Small intestine (tissue), 7 donors: ENCODE measurements at regions not wholly inside any gene's neighbourhood (a gene's known extent, or its start where the extent isn't known, plus 50 kb on each side); places are given as distances from the start of the nearest gene placed in this dataset.

Source experiments
- DNase-seq, 2 donors: peaks; one replicate each; pipeline versions ENCODE4 v3.0.0 to v3.0.0-alpha.2; 2013
- FAIRE-seq: peaks from 2 replicates; lab custom pipeline; 2012; peaks lifted over from hg19 to GRCh38; lab: Jason Lieb, UNC
- H3K27ac ChIP-seq, 3 donors: one replicate each; pipeline ENCODE4 v1.5.1; 2013; ENCODE audit warnings: low read length in 2 of 3, mild to moderate bottlenecking in 2 of 3, control low read depth in 1 of 3, inconsistent platforms in 1 of 3, low read depth in 1 of 3, moderate library complexity in 1 of 3
- H3K27me3 ChIP-seq, 3 donors: one replicate each; pipeline ENCODE4 v1.6.1; 2013; ENCODE audit warnings: low read length in 3 of 3, inconsistent platforms in 1 of 3; ENCODE audit not compliant: control insufficient read depth in 3 of 3, insufficient read depth in 3 of 3
- H3K36me3 ChIP-seq, 3 donors: one replicate each; pipeline ENCODE4 v1.6.1; 2013; ENCODE audit warnings: low read length in 3 of 3, inconsistent platforms in 1 of 3, low read depth in 1 of 3, mild to moderate bottlenecking in 1 of 3, moderate library complexity in 1 of 3; ENCODE audit not compliant: control insufficient read depth in 3 of 3, insufficient read depth in 2 of 3
- H3K4me1 ChIP-seq, 3 donors: one replicate each; pipeline ENCODE4 v1.6.1; 2013; ENCODE audit warnings: low read length in 2 of 3, inconsistent platforms in 1 of 3, low read depth in 1 of 3, mild to moderate bottlenecking in 1 of 3, moderate library complexity in 1 of 3; ENCODE audit not compliant: control insufficient read depth in 3 of 3, insufficient read depth in 2 of 3
- H3K4me3 ChIP-seq, 3 donors: one replicate each; pipeline ENCODE4 v1.5.1; 2013; ENCODE audit warnings: low read length in 3 of 3, control low read depth in 1 of 3, inconsistent platforms in 1 of 3, low read depth in 1 of 3, mild to moderate bottlenecking in 1 of 3, moderate library complexity in 1 of 3
- H3K9me3 ChIP-seq, 2 donors: one replicate each; pipeline ENCODE4 v1.6.1; 2013; ENCODE audit warnings: low read depth in 1 of 2, low read length in 1 of 2; ENCODE audit not compliant: control insufficient read depth in 2 of 2, insufficient read depth in 1 of 2
- WGBS, 3 donors: extraction: QIAGEN DNeasy Blood & Tissue Kit; methylation state at CpG; one replicate each; pipeline ENCODE4 v1.1.7; 2013; 5-methylcytosine and 5-hydroxymethylcytosine counted together
- donor health status: healthy with polysubstance abuse.
- donor health status: control.
- donor health status: control.
- donor health status: Bipolar disorder and iron deficiency.
- donor health status: healthy.

- no peaks in the 10 kb centered on the region for H3K27me3 ChIP-seq
- no peaks in the 10 kb centered on the region for H3K36me3 ChIP-seq
- H3K27ac ChIP-seq, result no peak overlapping the region
- H3K4me1 ChIP-seq, result no peaks in the 10 kb centered on the region
- H3K9me3 ChIP-seq, result peaks cover 0 to 2% of the 10 kb centered on the region in 2 donors
- 39 to 57% (median 49%) methylated on average over 2 of the region's 2 CpGs for WGBS, 3 donors
- no peak overlapping the region for H3K4me3 ChIP-seq
- DNase-seq (no peak), FAIRE-seq (no peak)
These were observed 354.1 kb upstream of the CDH4 start for GRCh38 chr20:60897976-60898375.

- Histone ChIP-seq H3K27me3 (no peaks in the 10 kb centered on the region), H3K4me1 (no peaks in the 10 kb centered on the region), H3K27ac (no peak overlapping the region), H3K4me3 (no peak overlapping the region), H3K9me3 (peaks cover 0 to 2% of the 10 kb centered on the region in 2 donors), H3K36me3 (no peaks in the 10 kb centered on the region)
- FAIRE-seq, result no peak
- DNase-seq, result no peak
- 44 to 55% (median 51%) methylated on average over 2 of the region's 2 CpGs for WGBS, 3 donors
These were observed 352.7 kb upstream of the CDH4 start for GRCh38 chr20:60899320-60899719.

GRCh38 chr20:60900618-60901017, 351.4 kb upstream of the CDH4 start:
- no peak overlapping the region for H3K27ac ChIP-seq
- DNase-seq, result no peak
- H3K4me3 ChIP-seq, result no peak overlapping the region
- no peak for FAIRE-seq
- H3K36me3 ChIP-seq, result no peaks in the 10 kb centered on the region
- no peaks in the 10 kb centered on the region for H3K27me3 ChIP-seq
- no peaks in the 10 kb centered on the region for H3K4me1 ChIP-seq
- peaks cover 0 to 2% of the 10 kb centered on the region in 2 donors for H3K9me3 ChIP-seq
- 40 to 61% (median 47%) methylated on average over 5 of the region's 5 CpGs for WGBS, 3 donors

- Histone ChIP-seq H3K4me1 (no peaks in the 10 kb centered on the region), H3K27ac (no peak overlapping the region), H3K36me3 (no peaks in the 10 kb centered on the region), H3K9me3 (peaks cover 0 to 2% of the 10 kb centered on the region in 2 donors), H3K4me3 (no peak overlapping the region), H3K27me3 (no peaks in the 10 kb centered on the region)
- FAIRE-seq, result no peak
- WGBS, 3 donors, result 83 to 91% (median 87%) methylated on average over 1 of the region's 1 CpG
- no peak for DNase-seq
These were observed 350.2 kb upstream of the CDH4 start for GRCh38 chr20:60901831-60902230.

GRCh38 chr20:60903325-60903971, 348.6 kb upstream of the CDH4 start:
- Histone ChIP-seq H3K4me3 (no peak overlapping the region), H3K27me3 (no peaks in the 10 kb centered on the region), H3K9me3 (peaks cover 0 to 2% of the 10 kb centered on the region in 2 donors), H3K36me3 (no peaks in the 10 kb centered on the region), H3K27ac (no peak overlapping the region), H3K4me1 (no peaks in the 10 kb centered on the region)
- DNase-seq (no peak), FAIRE-seq (no peak)
- 77 to 80% (median 79%) methylated on average over 13 of the region's 13 CpGs for WGBS, 3 donors

GRCh38 chr20:60904730-60905129, 347.3 kb upstream of the CDH4 start:
- H3K9me3 ChIP-seq, result peaks cover 0 to 2% of the 10 kb centered on the region in 2 donors
- DNase-seq (no peak), FAIRE-seq (no peak)
- no peak overlapping the region for H3K4me3 ChIP-seq
- no peaks in the 10 kb centered on the region for H3K36me3 ChIP-seq
- no peak overlapping the region for H3K27ac ChIP-seq
- no peaks in the 10 kb centered on the region for H3K27me3 ChIP-seq
- H3K4me1 ChIP-seq, result no peaks in the 10 kb centered on the region

- 88 to 95% (median 91%) methylated on average over 2 of the region's 2 CpGs for WGBS, 3 donors
- Histone ChIP-seq H3K27ac (no peak overlapping the region), H3K27me3 (no peaks in the 10 kb centered on the region), H3K4me3 (no peak overlapping the region), H3K36me3 (no peaks in the 10 kb centered on the region), H3K4me1 (no peaks in the 10 kb centered on the region), H3K9me3 (peaks cover 0 to 2% of the 10 kb centered on the region in 2 donors)
- DNase-seq (no peak), FAIRE-seq (no peak)
These were observed 346.1 kb upstream of the CDH4 start for GRCh38 chr20:60905919-60906318.

GRCh38 chr20:60906555-60906954, 345.5 kb upstream of the CDH4 start:
- DNase-seq (no peak), FAIRE-seq (no peak)
- H3K36me3 ChIP-seq, result no peaks in the 10 kb centered on the region
- no peaks in the 10 kb centered on the region for H3K4me1 ChIP-seq
- no peaks in the 10 kb centered on the region for H3K27me3 ChIP-seq
- no peak overlapping the region for H3K4me3 ChIP-seq
- H3K27ac ChIP-seq, result no peak overlapping the region
- whole genome bisulfite sequencing, 3 donors, result 84 to 92% (median 85%) methylated on average over 4 of the region's 4 CpGs
- peaks cover 0 to 1% of the 10 kb centered on the region in 2 donors for H3K9me3 ChIP-seq

GRCh38 chr20:60913298-60913697, 338.8 kb upstream of the CDH4 start:
- H3K27ac ChIP-seq, result no peak overlapping the region
- no peaks in the 10 kb centered on the region for H3K9me3 ChIP-seq
- WGBS, 3 donors, result 61 to 67% (median 63%) methylated on average over 4 of the region's 4 CpGs
- DNase-seq, result no peak
- no peaks in the 10 kb centered on the region for H3K27me3 ChIP-seq
- no peaks in the 10 kb centered on the region for H3K4me1 ChIP-seq
- no peak overlapping the region for H3K4me3 ChIP-seq
- no peak for FAIRE-seq
- H3K36me3 ChIP-seq, result no peaks in the 10 kb centered on the region
